GM23248 (cell line): ENCODE measurements at regions not wholly inside any gene's neighbourhood (a gene's known extent, or its start where the extent isn't known, plus 50 kb on each side); places are given as distances from the start of the nearest gene placed in this dataset.

ENCODE experiments used
- EZH2 ChIP-seq: fragments of 200-600 bp; sonication (generic); IDR thresholded peaks from 2 replicates; pipeline ENCODE4 v1.6.1; 2018; ENCODE audit warnings: antibody characterized with exemption, mild to moderate bottlenecking; ENCODE audit not compliant: insufficient read depth, poor library complexity, severe bottlenecking
- EZH2phosphoT487 ChIP-seq: fragments of 200-600 bp; sonication (generic); IDR thresholded peaks from 2 replicates; pipeline ENCODE4 v1.6.1; 2018; ENCODE audit warnings: antibody characterized with exemption, moderate library complexity, mild to moderate bottlenecking, low read depth; ENCODE audit not compliant: insufficient read depth

GRCh38 chr6:74402781-74403180 is 706.8 kb downstream of the CD109 start:
- TF ChIP-seq EZH2, result no peak
- TF ChIP-seq EZH2phosphoT487, result no peak
